H1 (cell line): ENCODE measurements at regions not wholly inside any gene's neighbourhood (a gene's known extent, or its start where the extent isn't known, plus 50 kb on each side); places are given as distances from the start of the nearest gene placed in this dataset.

Source experiments
- CTCF ChIA-PET: fragments of 300-600 bp; sonication (Branson Sonifier 250); formaldehyde crosslinking; loops from one replicate; lab custom pipeline; 2021; ENCODE audit not compliant: partially characterized antibody; lab: Charles Lee
- POLR2A ChIA-PET: fragments of 300-600 bp; sonication (Branson Sonifier 250); formaldehyde crosslinking; loops from one replicate; lab custom pipeline; 2021; ENCODE audit warnings: inconsistent platforms; ENCODE audit not compliant: partially characterized antibody; lab: Charles Lee
- DNase-seq, 2 experiments: peaks; one replicate each; pipeline versions ENCODE4 v3.0.0 to v3.0.0-alpha.2; 2010 to 2022; ENCODE audit warnings: low spot score in 2 of 2, low read depth in 1 of 2, mixed read lengths in 1 of 2
- FAIRE-seq: peaks from 2 replicates; lab custom pipeline; 2011; peaks lifted over from hg19 to GRCh38; lab: Jason Lieb, UNC
- H2AFZ ChIP-seq: 2 replicates; pipeline ENCODE4 v1.8.1; 2012; ENCODE audit warnings: low read length, inconsistent platforms
- H2AK5ac ChIP-seq: 2 replicates; pipeline ENCODE4 v1.6.1; 2013; ENCODE audit warnings: low read depth, low read length
- H2BK120ac ChIP-seq: replicated peaks from 2 replicates; pipeline ENCODE3; 2013; ENCODE audit warnings: low read depth, low read length, inconsistent platforms
- H2BK12ac ChIP-seq: 2 replicates; pipeline ENCODE4 v1.6.1; 2013; ENCODE audit warnings: low read depth, low read length
- H2BK15ac ChIP-seq: 2 replicates; pipeline ENCODE4 v1.6.1; 2013; ENCODE audit warnings: low read length
- H2BK20ac ChIP-seq: 2 replicates; pipeline ENCODE4 v1.6.1; 2013; ENCODE audit warnings: low read length
- H2BK5ac ChIP-seq: 2 replicates; pipeline ENCODE4 v1.6.1; 2013; ENCODE audit warnings: low read depth, low read length
- H3K14ac ChIP-seq: 2 replicates; pipeline ENCODE4 v1.6.1; 2013; ENCODE audit warnings: inconsistent platforms; ENCODE audit not compliant: insufficient read length
- H3K18ac ChIP-seq: 2 replicates; pipeline ENCODE4 v1.6.1; 2013; ENCODE audit warnings: low read length; ENCODE audit errors: extremely low read depth
- H3K23ac ChIP-seq: 2 replicates; pipeline ENCODE4 v1.6.1; 2013; ENCODE audit warnings: inconsistent platforms; ENCODE audit not compliant: insufficient read length
- H3K23me2 ChIP-seq: 2 replicates; pipeline ENCODE4 v1.6.1; 2013; ENCODE audit warnings: low read depth, low read length
- H3K27ac ChIP-seq: 2 replicates; pipeline ENCODE4 v1.6.1; 2011; ENCODE audit warnings: low read depth, low read length, inconsistent platforms
- H3K27me3 ChIP-seq, 4 experiments: replicated peaks in 1 of 4; 1 replicate in 1 of 4; 2 replicates in 3 of 4; pipeline versions ENCODE4 v1.6.1 to v1.8.1; 2011 to 2013; ENCODE audit warnings: low read length in 3 of 4, mild to moderate bottlenecking in 3 of 4, inconsistent platforms in 2 of 4, mixed read lengths in 2 of 4, moderate library complexity in 1 of 4; ENCODE audit not compliant: control insufficient read depth in 3 of 4, insufficient read depth in 3 of 4; ENCODE audit errors: extremely low read depth in 1 of 4
- H3K36me3 ChIP-seq, 4 experiments: 2 replicates each; pipeline versions ENCODE4 v1.6.1 to v1.8.1; 2011 to 2013; ENCODE audit warnings: mild to moderate bottlenecking in 4 of 4, low read length in 3 of 4, moderate library complexity in 2 of 4, control low read depth in 1 of 4, inconsistent platforms in 1 of 4; ENCODE audit not compliant: insufficient read depth in 4 of 4, control insufficient read depth in 2 of 4
- H3K4ac ChIP-seq: replicated peaks from 2 replicates; pipeline ENCODE3; 2013; ENCODE audit warnings: low read length, low read depth, mixed read lengths, inconsistent platforms; ENCODE audit not compliant: insufficient read length
- H3K4me1 ChIP-seq, 4 experiments: replicated peaks in 1 of 4; 1 replicate in 1 of 4; 2 replicates in 3 of 4; pipeline versions ENCODE4 v1.6.1 to v1.8.1; 2011 to 2013; ENCODE audit warnings: low read length in 3 of 4, inconsistent platforms in 2 of 4, mixed read lengths in 1 of 4; ENCODE audit not compliant: insufficient read depth in 4 of 4, control insufficient read depth in 3 of 4
- H3K4me2 ChIP-seq, 2 experiments: 2 replicates each; pipeline versions ENCODE4 v1.6.1 to v1.8.1; 2011 to 2013; ENCODE audit warnings: low read depth in 2 of 2, low read length in 2 of 2, control low read depth in 1 of 2, inconsistent platforms in 1 of 2, mild to moderate bottlenecking in 1 of 2; ENCODE audit not compliant: insufficient read depth in 1 of 2
- H3K4me3 ChIP-seq, 4 experiments: fragments of 200-600, 300-600 bp in 1 of 4; sonication (generic), shearing (Covaris generic), sonication (Bioruptor Twin) in 1 of 4; 2 replicates each; pipeline versions ENCODE4 v1.5.1 to v1.8.1; 2011 to 2016; ENCODE audit warnings: low read length in 4 of 4, low read depth in 3 of 4, control low read depth in 2 of 4, inconsistent platforms in 2 of 4, mild to moderate bottlenecking in 2 of 4, mixed read lengths in 1 of 4, moderate library complexity in 1 of 4; ENCODE audit not compliant: insufficient read depth in 2 of 4; ENCODE audit errors: extremely low read depth in 1 of 4
- H3K56ac ChIP-seq: replicated peaks from 2 replicates; pipeline ENCODE3; 2013; ENCODE audit warnings: low read depth, mild to moderate bottlenecking, mixed read lengths, low read length, inconsistent platforms; ENCODE audit not compliant: insufficient read length
- H3K79me1 ChIP-seq: 2 replicates; pipeline ENCODE4 v1.6.1; 2013; ENCODE audit warnings: low read depth, low read length, control low read depth
- H3K79me2 ChIP-seq, 2 experiments: 2 replicates each; pipeline versions ENCODE4 v1.6.1 to v1.8.1; 2012 to 2013; ENCODE audit warnings: low read length in 2 of 2, mild to moderate bottlenecking in 2 of 2, inconsistent platforms in 1 of 2; ENCODE audit not compliant: insufficient read depth in 2 of 2, control insufficient read depth in 1 of 2
- H3K9ac ChIP-seq, 4 experiments: replicated peaks in 1 of 4; 1 replicate in 1 of 4; 2 replicates in 3 of 4; pipeline versions ENCODE4 v1.6.1 to v1.8.1; 2011 to 2013; ENCODE audit warnings: low read depth in 3 of 4, low read length in 3 of 4, control low read depth in 2 of 4, mild to moderate bottlenecking in 2 of 4, moderate library complexity in 2 of 4, inconsistent platforms in 1 of 4; ENCODE audit errors: extremely low read depth in 1 of 4
- H3K9me3 ChIP-seq, 2 experiments: 2 replicates each; pipeline versions ENCODE4 v1.6.1 to v1.8.1; 2012 to 2013; ENCODE audit warnings: mild to moderate bottlenecking in 2 of 2, moderate library complexity in 2 of 2, control low read depth in 1 of 2, inconsistent platforms in 1 of 2, low read depth in 1 of 2, low read length in 1 of 2, mixed read lengths in 1 of 2; ENCODE audit not compliant: insufficient read depth in 2 of 2
- H4K20me1 ChIP-seq, 2 experiments: replicated peaks in 1 of 2; 2 replicates each; pipeline versions ENCODE3 to v1.8.1; 2011 to 2013; ENCODE audit warnings: inconsistent platforms in 2 of 2, low read length in 2 of 2, mild to moderate bottlenecking in 1 of 2; ENCODE audit not compliant: insufficient read depth in 2 of 2, control insufficient read depth in 1 of 2
- H4K5ac ChIP-seq: 2 replicates; pipeline ENCODE4 v1.6.1; 2013; ENCODE audit warnings: low read length, low read depth, mixed read lengths, inconsistent platforms; ENCODE audit not compliant: insufficient read length
- H4K8ac ChIP-seq: 2 replicates; pipeline ENCODE4 v1.8.0; 2013; ENCODE audit warnings: mild to moderate bottlenecking, moderate library complexity, low read length, inconsistent platforms; ENCODE audit not compliant: insufficient read depth; ENCODE audit errors: extremely low read depth
- H4K91ac ChIP-seq: replicated peaks from 2 replicates; pipeline ENCODE3; 2013; ENCODE audit warnings: low read length, mixed read lengths, inconsistent platforms; ENCODE audit not compliant: insufficient read length
- ATF2 ChIP-seq: IDR thresholded peaks from 2 replicates; pipeline ENCODE4 v1.6.1; 2012; ENCODE audit warnings: low read length, inconsistent platforms
- BACH1 ChIP-seq: IDR thresholded peaks from 2 replicates; pipeline ENCODE4 v1.6.1; 2012; ENCODE audit warnings: low read length, improper control_type of control experiment
- CHD1 ChIP-seq: IDR thresholded peaks from 2 replicates; pipeline ENCODE4 v1.6.1; 2012; ENCODE audit warnings: low read depth, low read length, improper control_type of control experiment
- E2F6 ChIP-seq: IDR thresholded peaks from 2 replicates; pipeline ENCODE4 v1.6.1; 2012; ENCODE audit warnings: inconsistent platforms
- EP300 ChIP-seq, 2 experiments: IDR thresholded peaks; 1 replicate in 1 of 2; 2 replicates in 1 of 2; pipeline ENCODE4 v1.6.1; 2011 to 2012; ENCODE audit warnings: low read depth in 2 of 2, low read length in 2 of 2, mild to moderate bottlenecking in 2 of 2, borderline replicate concordance in 1 of 2, inconsistent platforms in 1 of 2, moderate library complexity in 1 of 2
- GABPA ChIP-seq: IDR thresholded peaks from 2 replicates; pipeline ENCODE4 v1.6.1; 2011; ENCODE audit warnings: mild to moderate bottlenecking, low read length, moderate library complexity, borderline replicate concordance; ENCODE audit not compliant: insufficient read depth
- HDAC2 ChIP-seq, 2 experiments: fragments of 300-600 bp in 1 of 2; sonication (generic) in 1 of 2; IDR thresholded peaks; 2 replicates each; pipeline ENCODE4 v1.6.1; 2011 to 2012; ENCODE audit warnings: low read depth in 2 of 2, low read length in 2 of 2, mild to moderate bottlenecking in 2 of 2, moderate library complexity in 2 of 2, borderline replicate concordance in 1 of 2, inconsistent platforms in 1 of 2
- KDM5A ChIP-seq: fragments of 200-600 bp; IDR thresholded peaks from 2 replicates; pipeline ENCODE4 v1.7.1; 2012; ENCODE audit warnings: mild to moderate bottlenecking, low read length, inconsistent platforms, mixed read lengths
- NANOG ChIP-seq: IDR thresholded peaks from 2 replicates; pipeline ENCODE4 v1.6.1; 2011; ENCODE audit warnings: low read length, low read depth, mild to moderate bottlenecking, inconsistent platforms; ENCODE audit not compliant: insufficient read depth, poor library complexity, severe bottlenecking
- POU5F1 ChIP-seq: IDR thresholded peaks from 2 replicates; pipeline ENCODE4 v1.6.1; 2011; ENCODE audit warnings: low read depth, mild to moderate bottlenecking, low read length, moderate library complexity
- RBBP5 ChIP-seq: IDR thresholded peaks from 2 replicates; pipeline ENCODE4 v1.7.1; 2012; ENCODE audit warnings: low read depth, mild to moderate bottlenecking, inconsistent platforms, low read length, moderate library complexity, borderline replicate concordance

- H2BK15ac ChIP-seq = no peak overlapping the region
- H3K14ac ChIP-seq = no peak overlapping the region
- H3K23ac ChIP-seq = no peak overlapping the region
- CTCF ChIA-PET = no interaction called here
- no peak overlapping the region for H4K8ac ChIP-seq
- no peak overlapping the region for H3K27ac ChIP-seq
- H3K4me3 ChIP-seq = no peak overlapping the region
- no peak overlapping the region for H2BK12ac ChIP-seq
- H4K5ac ChIP-seq = no peak overlapping the region
- H3K36me3 ChIP-seq = no peaks in the 10 kb centered on the region
- no peak overlapping the region for H2AK5ac ChIP-seq
- H4K91ac ChIP-seq = no peak overlapping the region
- H2BK120ac ChIP-seq = no peak overlapping the region
- H2BK20ac ChIP-seq = no peak overlapping the region
- H3K56ac ChIP-seq = no peak overlapping the region
- TF ChIP-seq NANOG = no peak
- TF ChIP-seq POU5F1 = no peak
- TF ChIP-seq HDAC2 (IDR thresholded peaks at IDR 0.05; ENCODE audit: borderline replicate concordance in 1 of 2, low read depth in 2 of 2, low read length in 2 of 2) = no peak
- no peak for TF ChIP-seq EP300 (IDR thresholded peaks at IDR 0.05; ENCODE audit: borderline replicate concordance in 1 of 2, low read depth in 2 of 2, low read length in 2 of 2)
- TF ChIP-seq GABPA = no peak
- TF ChIP-seq RBBP5 = no peak
- TF ChIP-seq KDM5A = no peak
- TF ChIP-seq CHD1 = no peak
- no peak for TF ChIP-seq BACH1
- TF ChIP-seq ATF2 = no peak
- no peak for TF ChIP-seq E2F6
- no peak overlapping the region for H3K9ac ChIP-seq
- no peaks in the 10 kb centered on the region for H3K23me2 ChIP-seq
- FAIRE-seq (no peak), DNase-seq (no peak)
- H3K27me3 ChIP-seq = no peaks in the 10 kb centered on the region
- H2BK5ac ChIP-seq = no peak overlapping the region
- POLR2A ChIA-PET = no interaction called here
- no peaks in the 10 kb centered on the region for H3K79me2 ChIP-seq
- H3K9me3 ChIP-seq = no peaks in the 10 kb centered on the region
- H3K4me1 ChIP-seq = no peaks in the 10 kb centered on the region
- no peaks in the 10 kb centered on the region for H3K79me1 ChIP-seq
- no peak overlapping the region for H3K18ac ChIP-seq
- no peak overlapping the region for H3K4me2 ChIP-seq
- no peaks in the 10 kb centered on the region for H4K20me1 ChIP-seq
- H3K4ac ChIP-seq = no peak overlapping the region
- H2AFZ ChIP-seq = no peak overlapping the region
Measured at GRCh38 chr11:105367129-105367528, 227.6 kb upstream of the CARD18 start.
